Endothelial cell of umbilical vein (primary cell): ENCODE measurements at regions not wholly inside any gene's neighbourhood (a gene's known extent, or its start where the extent isn't known, plus 50 kb on each side); places are given as distances from the start of the nearest gene placed in this dataset.

Source experiments
- BruUV-seq: library from RNA; stranded (reverse); fragments of 400-500 nt; replicated peaks from 2 replicates; lab custom pipeline; 2021; lab: Mats Ljungman, UMichigan
- CTCF ChIA-PET: fragments of 300-600, 350-600 bp; sonication (Branson Sonifier 250); formaldehyde crosslinking; loops from one replicate; lab custom pipeline; 2021; ENCODE audit warnings: antibody characterized with exemption, inconsistent platforms; lab: Charles Lee
- POLR2A ChIA-PET: fragments of 300-600, 350-600 bp; sonication (Branson Sonifier 250); formaldehyde crosslinking; loops from one replicate; lab custom pipeline; 2021; ENCODE audit warnings: antibody characterized with exemption, inconsistent platforms; lab: Charles Lee
- DNase-seq: peaks from one replicate; pipeline ENCODE4 v3.0.0-alpha.2; 2011; ENCODE audit warnings: low read depth, low spot score
- FAIRE-seq: peaks from 2 replicates; lab custom pipeline; 2011; peaks lifted over from hg19 to GRCh38; lab: Jason Lieb, UNC
- H2AFZ ChIP-seq: 2 replicates; pipeline ENCODE4 v1.6.0; 2012; ENCODE audit warnings: low read depth, low read length, control low read depth, inconsistent platforms
- H3K27ac ChIP-seq: 2 replicates; pipeline ENCODE4 v1.5.1; 2011; ENCODE audit warnings: low read depth, mild to moderate bottlenecking, control low read depth, low read length, moderate library complexity; ENCODE audit not compliant: insufficient read depth
- H3K27me3 ChIP-seq, 2 experiments: 2 replicates each; pipeline versions ENCODE4 v1.6.0 to v1.6.1; 2011; ENCODE audit warnings: low read length in 2 of 2, mixed read lengths in 1 of 2; ENCODE audit not compliant: control insufficient read depth in 2 of 2, insufficient read depth in 2 of 2
- H3K36me3 ChIP-seq, 2 experiments: 2 replicates in 1 of 2; 3 replicates in 1 of 2; pipeline ENCODE4 v1.5.1; 2011; ENCODE audit warnings: low read length in 2 of 2, mild to moderate bottlenecking in 1 of 2, moderate library complexity in 1 of 2; ENCODE audit not compliant: control insufficient read depth in 2 of 2, insufficient read depth in 2 of 2; ENCODE audit errors: extremely low read depth in 1 of 2
- H3K4me1 ChIP-seq: 3 replicates; pipeline ENCODE4 v1.5.1; 2011; ENCODE audit warnings: mild to moderate bottlenecking, low read length; ENCODE audit not compliant: control insufficient read depth, insufficient read depth; ENCODE audit errors: extremely low read depth
- H3K4me2 ChIP-seq: 2 replicates; pipeline ENCODE4 v1.6.1; 2011; ENCODE audit warnings: low read length, control low read depth, mixed read lengths; ENCODE audit not compliant: insufficient read depth
- H3K4me3 ChIP-seq, 3 experiments: fragments of 200-600 bp in 1 of 3; sonication (generic), shearing (Covaris generic) in 1 of 3; replicated peaks in 1 of 3; 2 replicates each; pipeline ENCODE4 v1.5.1; 2011 to 2016; ENCODE audit warnings: control low read depth in 3 of 3, low read length in 3 of 3, mild to moderate bottlenecking in 2 of 3, inconsistent platforms in 1 of 3, low read depth in 1 of 3, moderate library complexity in 1 of 3; ENCODE audit not compliant: insufficient read depth in 1 of 3
- H3K79me2 ChIP-seq: 2 replicates; pipeline ENCODE4 v1.6.0; 2012; ENCODE audit warnings: low read length, inconsistent platforms; ENCODE audit not compliant: control insufficient read depth, insufficient read depth
- H3K9ac ChIP-seq: replicated peaks from 2 replicates; pipeline ENCODE3; 2011; ENCODE audit warnings: low read length, control low read depth; ENCODE audit not compliant: insufficient read depth; ENCODE audit errors: extremely low read depth
- H3K9me1 ChIP-seq: replicated peaks from 3 replicates; pipeline ENCODE4 v1.6.0; 2011; ENCODE audit warnings: mild to moderate bottlenecking, low read length; ENCODE audit not compliant: control insufficient read depth, insufficient read depth; ENCODE audit errors: extremely low read depth
- H3K9me3 ChIP-seq: replicated peaks from 2 replicates; pipeline ENCODE4 v1.5.1; 2012; ENCODE audit warnings: low read length, inconsistent platforms; ENCODE audit not compliant: control insufficient read depth, insufficient read depth
- H4K20me1 ChIP-seq: replicated peaks from 2 replicates; pipeline ENCODE3; 2011; ENCODE audit warnings: mild to moderate bottlenecking, low read length; ENCODE audit not compliant: control insufficient read depth, insufficient read depth; ENCODE audit errors: extremely low read depth
- CTCF ChIP-seq, 2 donors: IDR thresholded peaks; 1 replicate in 1 of 2; 2 replicates in 1 of 2; pipeline ENCODE4 v1.5.1; 2011; ENCODE audit warnings: low read length in 2 of 2, mild to moderate bottlenecking in 2 of 2, moderate library complexity in 2 of 2, control low read depth in 1 of 2, inconsistent platforms in 1 of 2, low read depth in 1 of 2; ENCODE audit not compliant: insufficient read depth in 1 of 2; ENCODE audit errors: extremely low read depth in 1 of 2
- EZH2 ChIP-seq: IDR thresholded peaks from 2 replicates; pipeline ENCODE4 v1.6.1; 2012; ENCODE audit warnings: borderline replicate concordance, low read depth, mild to moderate bottlenecking, moderate library complexity, low read length, inconsistent platforms; ENCODE audit not compliant: severe bottlenecking
- FOS ChIP-seq: IDR thresholded peaks from 2 replicates; pipeline ENCODE4 v1.6.1; 2011; ENCODE audit warnings: mild to moderate bottlenecking, low read length, moderate library complexity, borderline replicate concordance; ENCODE audit not compliant: insufficient read depth
- GATA2 ChIP-seq: IDR thresholded peaks from 2 replicates; pipeline ENCODE4 v1.7.0; 2011; ENCODE audit warnings: low read depth, mild to moderate bottlenecking, moderate library complexity, mixed read lengths, low read length; ENCODE audit not compliant: insufficient read length, insufficient read depth
- JUN ChIP-seq: IDR thresholded peaks from 2 replicates; pipeline ENCODE4 v1.6.1; 2011; ENCODE audit warnings: borderline replicate concordance, low read depth; ENCODE audit not compliant: insufficient read length, insufficient read depth
- MYC ChIP-seq: IDR thresholded peaks from one replicate; pipeline ENCODE4 v1.6.1; 2011; ENCODE audit warnings: mild to moderate bottlenecking, low read depth, low read length
- POLR2A ChIP-seq: IDR thresholded peaks from 2 replicates; pipeline ENCODE4 v1.6.1; 2012; ENCODE audit warnings: low read depth, mild to moderate bottlenecking, control low read depth, low read length
- POLR2AphosphoS5 ChIP-seq: IDR thresholded peaks from 2 replicates; pipeline ENCODE4 v1.6.1; 2012; ENCODE audit warnings: low read depth, mild to moderate bottlenecking, control low read depth, low read length, moderate library complexity; ENCODE audit not compliant: insufficient read depth
- dilution Hi-C: fragments of 300-500 bp; cut with MboI; formaldehyde crosslinking; loops from one replicate; pipeline ENCODE4 v1.15.0; 2019; ENCODE audit warnings: low sequenced_read_pairs; ENCODE audit not compliant: extremely low pct_ligation_motif_present
- intact Hi-C: fragments of 100-400 bp; cut with micrococcal nuclease; formaldehyde crosslinking; loops from one replicate; pipeline ENCODE4 v1.10.0; 2022
- TF ChIP-seq, protein P1 (sequence below): IDR thresholded peaks from 2 replicates; pipeline ENCODE4 v1.6.1; 2011; ENCODE audit not compliant: insufficient read depth, insufficient read length

GRCh38 chr6:21437581-21437980, 156.0 kb upstream of the SOX4 start:
- FAIRE-seq (no peak), DNase-seq (no peak)
- Histone ChIP-seq H3K36me3 (no peaks in the 10 kb centered on the region), H3K9me1 (no peaks in the 10 kb centered on the region), H4K20me1 (no peaks in the 10 kb centered on the region), H3K4me2 (no peak overlapping the region), H3K4me3 (no peak overlapping the region), H3K27ac (no peak overlapping the region), H3K9me3 (no peaks in the 10 kb centered on the region), H2AFZ (no peak overlapping the region), H3K27me3 (no peaks in the 10 kb centered on the region), H3K4me1 (no peaks in the 10 kb centered on the region), H3K79me2 (no peaks in the 10 kb centered on the region), H3K9ac (no peak overlapping the region)
- no TSS peak for BruUV-seq
- dilution Hi-C loops: no loop called here
- CTCF ChIA-PET: no interaction called here
- POLR2A ChIA-PET: no interaction called here
- no peak for TF ChIP-seq MYC
- no peak for TF ChIP-seq EZH2
- TF ChIP-seq POLR2AphosphoS5: no peak
- TF ChIP-seq JUN: no peak
- TF ChIP-seq GATA2: no peak
- TF ChIP-seq FOS: no peak
- TF ChIP-seq CTCF (IDR thresholded peaks at IDR 0.05; ENCODE audit: extremely low read depth in 1 of 2, insufficient read depth in 1 of 2, low read depth in 1 of 2, low read length in 2 of 2): no peak
- no peak for TF ChIP-seq POLR2A
- TF ChIP-seq, protein P1, sequence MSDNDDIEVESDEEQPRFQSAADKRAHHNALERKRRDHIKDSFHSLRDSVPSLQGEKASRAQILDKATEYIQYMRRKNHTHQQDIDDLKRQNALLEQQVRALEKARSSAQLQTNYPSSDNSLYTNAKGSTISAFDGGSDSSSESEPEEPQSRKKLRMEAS: no peak
- intact Hi-C loops: no loop called here
